ENCODE measurements at regions not wholly inside any gene's neighbourhood (a gene's known extent, or its start where the extent isn't known, plus 50 kb on each side); places are given as distances from the start of the nearest gene placed in this dataset.
"Not testable (repeated sequence)": the region's sequence is repeated elsewhere in the genome, so short reads cannot be mapped to it uniquely, and the experiment has no call there.

DNA sequence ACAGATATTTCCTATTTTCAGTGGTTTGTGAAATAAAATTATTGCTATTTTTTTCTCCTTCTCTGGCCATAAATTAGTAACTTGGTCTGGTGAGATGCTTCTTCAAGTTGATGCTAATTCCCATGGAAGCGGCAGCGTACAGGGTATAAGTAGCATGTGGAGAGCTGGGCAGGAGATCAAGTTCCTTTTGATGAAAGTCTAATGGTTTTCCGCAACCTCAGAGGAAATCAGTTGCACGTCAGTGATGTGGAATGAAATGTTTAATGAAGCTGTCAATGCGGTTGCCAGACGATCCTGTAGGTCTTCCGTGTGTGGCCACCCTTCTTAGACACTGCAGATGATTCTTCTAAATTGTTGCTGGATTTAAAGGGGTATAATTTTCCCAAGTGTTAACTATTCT, 236.4 kb upstream of the GRM3 start:
- in situ Hi-C loops (cut with HindIII; ENCODE audit: low pct_ligation_motif_present, low pct_unique_long_range_greater_than_20kb, low sequenced_read_pairs) = no loop called here
- no peak for DNase-seq

DNA sequence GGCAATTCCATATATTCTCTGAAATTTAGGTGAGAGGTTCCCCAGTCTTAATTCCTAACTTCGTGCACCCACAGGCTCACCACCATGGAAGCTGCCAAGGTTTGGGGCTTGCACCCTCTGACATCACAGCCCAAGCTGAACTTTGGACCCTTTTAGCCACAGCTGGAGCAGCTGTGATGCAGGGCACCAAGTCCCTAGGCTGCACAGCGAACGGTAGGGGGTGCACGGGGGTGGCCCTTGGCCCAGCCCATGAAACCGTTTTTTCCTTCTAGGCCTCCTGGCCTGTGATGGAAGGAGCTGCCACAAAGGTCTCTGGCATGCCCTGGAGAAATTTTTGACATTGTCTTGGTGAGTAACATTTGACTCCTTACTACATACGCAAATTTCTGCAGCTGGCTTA, 251.9 kb upstream of the GRM3 start:
- no peak for DNase-seq
- in situ Hi-C loops (cut with HindIII; ENCODE audit: low pct_ligation_motif_present, low pct_unique_long_range_greater_than_20kb, low sequenced_read_pairs) = no loop called here

GRCh38 chr7:86375602-86376001, 268.1 kb upstream of the GRM3 start:
- DNase-seq; in situ Hi-C loops (cut with HindIII; ENCODE audit: low pct_ligation_motif_present, low pct_unique_long_range_greater_than_20kb, low sequenced_read_pairs): not testable (repeated sequence)

DNA sequence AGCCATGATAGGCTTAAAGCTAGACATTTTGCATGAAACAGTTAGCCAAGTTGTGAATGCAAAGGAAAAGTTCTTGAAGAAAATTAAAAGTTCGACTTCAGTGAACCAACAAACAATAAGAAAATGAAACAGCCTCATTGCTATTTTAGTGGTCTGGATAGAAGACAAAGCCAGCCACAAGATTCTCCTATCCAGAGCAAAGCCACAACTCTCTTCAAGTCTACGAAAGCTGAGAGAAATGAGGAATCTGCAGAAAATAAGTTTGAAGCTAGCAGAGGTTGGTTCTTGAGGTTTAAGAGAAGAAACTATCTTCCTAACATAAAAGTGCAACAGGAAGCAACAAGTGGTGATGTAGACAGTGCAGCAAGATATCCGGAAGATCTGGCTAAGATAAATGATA, 271.4 kb upstream of the GRM3 start:
- DNase-seq = no peak
- in situ Hi-C loops (cut with HindIII; ENCODE audit: low pct_ligation_motif_present, low pct_unique_long_range_greater_than_20kb, low sequenced_read_pairs) = no loop called here

- no peak for DNase-seq
- in situ Hi-C loops (cut with HindIII; ENCODE audit: low pct_ligation_motif_present, low pct_unique_long_range_greater_than_20kb, low sequenced_read_pairs) = no loop called here
Observed at GRCh38 chr7:86366946-86367345, 276.8 kb upstream of the GRM3 start.

DNA sequence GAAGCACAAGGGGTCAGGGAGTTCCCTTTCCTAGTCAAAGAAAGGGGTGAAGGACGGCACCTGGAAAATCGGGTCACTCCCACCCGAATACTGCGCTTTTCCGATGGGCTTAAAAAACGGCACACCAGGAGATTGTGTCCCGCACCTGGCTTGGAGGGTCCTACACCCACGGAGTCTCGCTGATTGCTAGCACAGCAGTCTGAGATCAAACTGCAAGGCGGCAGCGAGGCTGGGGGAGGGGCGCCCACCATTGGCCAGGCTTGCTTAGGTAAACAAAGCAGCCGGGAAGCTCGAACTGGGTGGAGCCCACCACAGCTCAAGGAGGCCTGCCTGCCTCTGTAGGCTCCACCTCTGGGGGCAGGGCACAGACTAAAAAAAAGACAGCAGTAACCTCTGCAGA, 303.3 kb upstream of the GRM3 start:
- in situ Hi-C loops (cut with HindIII; ENCODE audit: low pct_ligation_motif_present, low pct_unique_long_range_greater_than_20kb, low sequenced_read_pairs); DNase-seq: not testable (repeated sequence)

DNA sequence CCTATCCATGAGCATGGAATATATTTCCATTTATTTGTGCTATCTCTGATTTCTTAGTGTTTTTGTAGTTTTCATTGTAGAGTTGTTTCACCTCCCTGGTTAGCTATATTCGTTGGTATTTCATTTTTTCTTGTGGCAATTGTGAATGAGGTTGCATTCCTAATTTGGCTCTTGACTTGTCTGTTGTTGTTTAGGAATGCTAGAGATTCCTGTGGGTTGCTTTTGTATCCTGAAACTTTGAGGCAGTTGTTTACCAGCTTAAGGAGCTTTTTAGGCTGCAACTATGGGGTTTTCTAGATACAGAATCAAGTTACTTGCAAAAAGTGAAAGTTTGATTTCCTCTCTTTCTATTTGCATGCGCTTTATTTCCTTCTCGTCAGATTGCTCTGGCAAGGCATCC, 304.7 kb upstream of the GRM3 start:
- no peak for DNase-seq
- in situ Hi-C loops (cut with HindIII; ENCODE audit: low pct_ligation_motif_present, low pct_unique_long_range_greater_than_20kb, low sequenced_read_pairs) = no loop called here

GRCh38 chr7:86328801-86329433, 314.8 kb upstream of the GRM3 start:
- in situ Hi-C loops (cut with HindIII; ENCODE audit: low pct_ligation_motif_present, low pct_unique_long_range_greater_than_20kb, low sequenced_read_pairs) = no loop called here

DNA sequence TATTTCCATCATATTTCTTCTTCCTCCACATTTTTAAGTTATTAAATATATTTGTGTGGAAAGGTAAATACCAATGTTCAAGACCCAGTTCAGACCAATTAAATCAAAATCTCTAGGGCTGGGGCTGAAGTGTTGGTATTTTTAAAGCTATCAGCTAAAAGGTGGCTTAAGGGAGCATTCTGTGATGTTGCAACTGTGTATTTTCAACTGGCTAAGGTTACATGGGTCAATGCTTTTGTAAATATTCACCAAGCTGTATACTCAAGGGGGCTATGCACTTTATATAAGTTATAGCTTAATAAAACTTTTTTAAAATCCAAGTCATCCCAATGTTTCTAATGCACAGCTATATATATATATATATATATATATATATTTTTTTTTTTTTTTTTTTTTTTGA, 316.9 kb upstream of the GRM3 start:
- in situ Hi-C loops (cut with HindIII; ENCODE audit: low pct_ligation_motif_present, low pct_unique_long_range_greater_than_20kb, low sequenced_read_pairs) = no loop called here
- no peak for DNase-seq

More at GRCh38 chr7:86328801-86329433, 314.8 kb upstream of the GRM3 start:
- DNase-seq = no peak

DNA sequence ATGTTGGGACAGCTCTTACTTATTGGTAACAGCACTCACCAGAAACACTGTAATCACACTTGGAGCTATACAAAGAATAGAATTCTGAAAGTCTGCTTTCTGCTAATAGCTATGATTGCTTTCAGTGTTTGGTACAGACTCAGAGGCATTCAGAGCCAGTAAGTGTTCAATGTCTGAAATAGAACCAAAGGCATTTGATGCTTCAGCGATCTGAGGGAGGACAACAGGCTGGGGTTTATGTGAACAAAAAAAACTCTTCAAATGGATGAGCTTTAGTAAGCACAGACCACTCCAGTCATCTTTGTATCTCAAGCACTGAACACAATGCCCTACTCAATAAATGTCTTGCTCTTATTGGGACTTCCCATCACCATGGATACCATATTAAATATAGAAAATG, 322.8 kb upstream of the GRM3 start:
- in situ Hi-C loops (cut with HindIII; ENCODE audit: low pct_ligation_motif_present, low pct_unique_long_range_greater_than_20kb, low sequenced_read_pairs) = no loop called here
- no peak for DNase-seq

DNA sequence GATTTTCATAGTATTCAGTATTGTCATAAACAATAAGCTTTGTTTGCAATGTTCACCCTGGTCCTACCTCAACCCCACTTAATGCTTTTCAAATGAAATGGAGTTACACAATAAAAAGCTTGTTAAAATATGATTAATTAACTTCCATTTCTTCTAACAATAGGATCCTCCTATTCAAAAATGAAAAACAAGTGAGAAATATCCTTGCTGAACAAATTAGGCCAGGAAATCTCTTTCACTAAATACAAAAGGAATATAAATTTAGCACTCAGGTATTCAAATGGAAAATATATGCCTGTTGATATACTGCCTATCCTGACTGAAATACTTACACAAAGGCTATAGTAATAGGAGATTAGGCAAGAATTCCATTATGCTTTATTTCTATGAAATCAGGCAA, 323.4 kb upstream of the GRM3 start:
- in situ Hi-C loops (cut with HindIII; ENCODE audit: low pct_ligation_motif_present, low pct_unique_long_range_greater_than_20kb, low sequenced_read_pairs) = no loop called here
- DNase-seq = no peak

DNA sequence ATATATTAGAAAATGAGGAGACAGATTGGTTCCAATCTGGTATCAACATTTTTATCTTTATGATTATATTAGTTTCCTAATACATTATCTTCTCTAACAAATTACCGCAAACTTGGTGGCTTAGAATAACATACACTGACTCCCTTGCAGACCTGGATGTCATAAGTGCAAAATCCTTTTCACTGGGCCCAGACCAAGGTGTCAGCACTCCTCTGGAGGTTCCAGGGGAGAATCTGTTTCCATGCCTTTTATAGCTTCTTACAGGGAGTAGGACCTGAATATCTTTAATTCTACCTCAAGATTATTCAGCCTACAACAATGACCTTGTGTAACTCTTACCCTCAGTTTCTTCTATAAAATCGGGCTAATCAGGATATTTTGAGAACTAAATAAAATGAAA, 329.9 kb upstream of the GRM3 start:
- in situ Hi-C loops (cut with HindIII; ENCODE audit: low pct_ligation_motif_present, low pct_unique_long_range_greater_than_20kb, low sequenced_read_pairs) = no loop called here
- no peak for DNase-seq

DNA sequence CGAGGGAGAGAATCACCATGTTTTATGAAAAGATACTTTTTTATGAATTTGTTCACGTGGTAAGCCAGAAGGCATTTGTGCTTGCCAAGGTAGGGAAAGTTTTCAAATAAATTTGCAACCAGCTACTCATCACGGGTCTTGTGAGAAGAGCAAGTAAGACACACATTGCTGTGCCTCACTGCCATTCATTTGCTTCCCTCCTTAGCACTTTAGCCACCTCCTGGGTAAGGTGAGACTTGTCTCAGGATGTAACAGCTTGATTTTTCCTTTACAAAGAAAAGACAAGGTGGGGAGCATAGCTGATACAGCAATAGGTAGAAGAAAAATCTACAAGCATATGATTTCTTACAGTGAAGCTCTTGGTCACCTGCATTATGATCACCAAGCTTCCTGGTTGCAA, 342.4 kb upstream of the GRM3 start:
- in situ Hi-C loops (cut with HindIII; ENCODE audit: low pct_ligation_motif_present, low pct_unique_long_range_greater_than_20kb, low sequenced_read_pairs) = no loop called here
- no peak for DNase-seq

DNA sequence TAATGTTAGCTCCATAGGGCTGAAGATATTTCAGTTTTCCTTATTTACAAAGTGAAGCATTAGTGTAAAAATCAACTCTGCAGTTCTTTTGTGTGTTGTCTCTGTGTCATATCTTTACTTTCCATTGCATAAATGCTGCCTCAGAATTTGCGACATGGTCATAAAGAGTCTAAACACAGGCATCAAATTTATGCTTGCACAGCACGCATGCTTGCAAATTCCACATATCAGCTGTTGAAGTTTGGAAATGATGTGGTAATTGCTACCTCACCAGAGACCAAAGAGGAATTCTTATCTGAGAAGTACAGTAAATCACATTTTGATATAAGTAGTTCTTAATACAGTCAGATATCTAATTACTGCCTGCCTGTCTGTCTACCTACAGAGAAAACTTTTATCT, 348.2 kb upstream of the GRM3 start:
- DNase-seq = no peak
- in situ Hi-C loops (cut with HindIII; ENCODE audit: low pct_ligation_motif_present, low pct_unique_long_range_greater_than_20kb, low sequenced_read_pairs) = no loop called here

GRCh38 chr7:86282014-86282682, 361.6 kb upstream of the GRM3 start:
- in situ Hi-C loops (cut with HindIII; ENCODE audit: low pct_ligation_motif_present, low pct_unique_long_range_greater_than_20kb, low sequenced_read_pairs) = no loop called here
- DNase-seq = no peak

DNA sequence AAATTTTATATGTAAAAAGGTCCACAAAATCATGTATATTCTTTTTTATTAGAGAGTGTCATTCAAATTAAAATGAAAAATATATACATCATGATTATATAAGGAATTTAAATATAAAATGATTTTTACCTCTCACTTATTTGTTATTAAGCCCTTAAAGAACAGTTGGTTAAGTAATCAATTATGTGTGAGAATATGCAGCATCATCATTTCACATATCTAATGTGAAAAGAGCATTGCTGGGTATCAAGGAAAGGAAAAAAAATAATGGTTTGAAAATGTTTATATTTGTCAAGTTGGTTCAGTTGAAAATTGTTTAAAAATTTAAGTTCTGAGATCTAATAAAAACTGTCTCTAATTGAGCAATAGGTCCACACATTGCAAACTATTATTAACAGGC, 363.6 kb upstream of the GRM3 start:
- in situ Hi-C loops (cut with HindIII; ENCODE audit: low pct_ligation_motif_present, low pct_unique_long_range_greater_than_20kb, low sequenced_read_pairs) = no loop called here
- no peak for DNase-seq

- DNase-seq = no peak
- in situ Hi-C loops (cut with HindIII; ENCODE audit: low pct_ligation_motif_present, low pct_unique_long_range_greater_than_20kb, low sequenced_read_pairs) = no loop called here
Observed at GRCh38 chr7:86262781-86263180, 380.9 kb upstream of the GRM3 start.

GRCh38 chr7:86257894-86258293, 385.8 kb upstream of the GRM3 start:
- no peak for DNase-seq
- in situ Hi-C loops (cut with HindIII; ENCODE audit: low pct_ligation_motif_present, low pct_unique_long_range_greater_than_20kb, low sequenced_read_pairs) = no loop called here

DNA sequence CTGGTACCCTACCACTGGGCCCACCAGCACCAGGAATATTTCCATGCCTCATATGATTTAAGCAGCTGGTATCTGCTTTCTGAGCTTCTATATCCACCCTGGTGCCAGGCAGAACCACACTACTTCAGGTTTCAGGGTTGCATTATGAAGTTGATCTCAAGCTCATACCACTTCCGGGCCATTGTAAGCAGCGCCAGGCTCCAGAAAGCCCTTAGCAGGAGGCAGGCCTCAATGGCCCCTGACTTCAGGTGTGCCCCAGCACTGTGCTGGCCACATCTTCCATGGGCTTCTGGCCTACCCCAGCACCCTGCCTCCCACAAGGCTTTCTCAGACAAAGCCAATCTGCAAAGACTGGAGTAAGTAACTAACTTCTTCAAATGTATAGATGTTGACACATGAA, 391.3 kb upstream of the GRM3 start:
- in situ Hi-C loops (cut with HindIII; ENCODE audit: low pct_ligation_motif_present, low pct_unique_long_range_greater_than_20kb, low sequenced_read_pairs) = no loop called here

DNA sequence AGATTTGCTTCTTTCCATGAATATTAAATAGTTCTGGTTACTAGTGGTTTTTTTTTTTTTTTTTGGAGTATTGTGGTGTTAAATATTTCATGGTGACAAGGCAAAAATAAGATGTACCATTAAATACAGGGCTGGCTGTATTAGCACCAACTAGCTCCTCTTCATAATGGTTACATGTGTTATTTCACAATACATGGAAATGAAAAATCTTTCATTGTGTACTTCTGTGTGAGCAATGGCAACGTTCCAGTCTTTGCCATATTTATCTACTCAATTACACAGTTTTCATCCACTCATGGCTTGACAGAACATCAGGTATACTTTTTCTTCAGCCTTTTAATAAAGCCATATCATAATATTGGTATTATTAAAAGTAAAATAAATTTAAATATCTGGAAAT, 394.7 kb upstream of the GRM3 start:
- DNase-seq = no peak
- in situ Hi-C loops (cut with HindIII; ENCODE audit: low pct_ligation_motif_present, low pct_unique_long_range_greater_than_20kb, low sequenced_read_pairs) = no loop called here

More for the DNA sequence above, 391.3 kb upstream of the GRM3 start:
- no peak for DNase-seq
